ENCODE measurements at regions not wholly inside any gene's neighbourhood (a gene's known extent, or its start where the extent isn't known, plus 50 kb on each side); places are given as distances from the start of the nearest gene placed in this dataset.

DNA sequence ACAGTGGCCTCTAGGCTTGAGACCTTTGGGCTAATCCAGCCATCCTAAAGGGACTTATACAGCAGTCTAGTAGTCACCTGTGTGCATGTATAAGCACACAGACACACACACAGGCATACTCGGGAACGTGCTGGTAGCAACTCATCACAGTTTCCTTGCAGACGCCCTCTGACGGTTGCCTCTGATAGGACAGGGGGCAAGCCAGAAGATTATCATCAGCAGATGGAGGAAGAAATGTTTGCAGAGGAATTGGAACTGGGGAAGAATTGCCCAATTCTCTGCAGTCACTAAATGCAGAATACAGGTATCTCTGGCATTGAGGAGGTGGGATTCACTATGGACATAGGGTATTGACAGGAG is 222.2 kb downstream of the C1orf94 start:
- TF ChIP-seq, protein P1, sequence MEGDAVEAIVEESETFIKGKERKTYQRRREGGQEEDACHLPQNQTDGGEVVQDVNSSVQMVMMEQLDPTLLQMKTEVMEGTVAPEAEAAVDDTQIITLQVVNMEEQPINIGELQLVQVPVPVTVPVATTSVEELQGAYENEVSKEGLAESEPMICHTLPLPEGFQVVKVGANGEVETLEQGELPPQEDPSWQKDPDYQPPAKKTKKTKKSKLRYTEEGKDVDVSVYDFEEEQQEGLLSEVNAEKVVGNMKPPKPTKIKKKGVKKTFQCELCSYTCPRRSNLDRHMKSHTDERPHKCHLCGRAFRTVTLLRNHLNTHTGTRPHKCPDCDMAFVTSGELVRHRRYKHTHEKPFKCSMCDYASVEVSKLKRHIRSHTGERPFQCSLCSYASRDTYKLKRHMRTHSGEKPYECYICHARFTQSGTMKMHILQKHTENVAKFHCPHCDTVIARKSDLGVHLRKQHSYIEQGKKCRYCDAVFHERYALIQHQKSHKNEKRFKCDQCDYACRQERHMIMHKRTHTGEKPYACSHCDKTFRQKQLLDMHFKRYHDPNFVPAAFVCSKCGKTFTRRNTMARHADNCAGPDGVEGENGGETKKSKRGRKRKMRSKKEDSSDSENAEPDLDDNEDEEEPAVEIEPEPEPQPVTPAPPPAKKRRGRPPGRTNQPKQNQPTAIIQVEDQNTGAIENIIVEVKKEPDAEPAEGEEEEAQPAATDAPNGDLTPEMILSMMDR (IDR thresholded peaks at IDR 0.05), result no peak
- TF ChIP-seq POLR2A (IDR thresholded peaks at IDR 0.05), result no peak

Data from adrenal gland (tissue), 5 donors.